Stomach (tissue), 8 donors: ENCODE measurements at regions not wholly inside any gene's neighbourhood (a gene's known extent, or its start where the extent isn't known, plus 50 kb on each side); places are given as distances from the start of the nearest gene placed in this dataset.
A peak's percentile ranks its signal among the peaks of the same experiment; 100 is the strongest.

ENCODE experiments used
- DNase-seq, 2 donors: peaks; one replicate each; pipeline versions ENCODE4 v3.0.0 to v3.0.0-alpha.2; 2013 to 2019
- H3K27ac ChIP-seq, 5 donors: fragments of 200-600 bp in 4 of 5; sonication (generic) in 4 of 5; one replicate each; pipeline ENCODE4 v1.5.1; 2013 to 2019; ENCODE audit warnings: mild to moderate bottlenecking in 1 of 5, moderate library complexity in 1 of 5
- H3K27me3 ChIP-seq, 3 donors: fragments of 200-600 bp; sonication (generic); one replicate each; pipeline ENCODE4 v1.5.1; 2017 to 2019; ENCODE audit warnings: mixed run types in 1 of 3
- H3K36me3 ChIP-seq, 4 donors: fragments of 200-600 bp; sonication (generic); 1 replicate in 3 of 4; 2 replicates in 1 of 4; pipeline ENCODE4 v1.5.1; 2016 to 2019
- H3K4me1 ChIP-seq, 4 donors: fragments of 200-600 bp; sonication (generic); one replicate each; pipeline ENCODE4 v1.5.1; 2016 to 2019
- H3K4me3 ChIP-seq, 4 donors: fragments of 200-600 bp; sonication (generic) in 3 of 4; one replicate each; pipeline ENCODE4 v1.5.1; 2016 to 2019; ENCODE audit warnings: mild to moderate bottlenecking in 1 of 4
- H3K9me3 ChIP-seq, 4 donors: fragments of 200-600 bp; sonication (generic); one replicate each; pipeline ENCODE4 v1.5.1; 2016 to 2019
- CTCF ChIP-seq, 7 experiments: fragments of 450-650 bp in 4 of 7; fragments of 200-600 bp in 3 of 7; sonication (generic) in 3 of 7; IDR thresholded peaks; one replicate each; pipeline ENCODE4 v1.5.1; 2016 to 2019; ENCODE audit warnings: antibody characterized with exemption in 7 of 7, control low read depth in 2 of 7, mild to moderate bottlenecking in 1 of 7
- EP300 ChIP-seq: sonication (generic); formaldehyde crosslinking; IDR thresholded peaks from one replicate; pipeline ENCODE4 v1.6.1; 2017; ENCODE audit warnings: antibody characterized with exemption
- POLR2A ChIP-seq, 4 donors: fragments of 450-650 bp; IDR thresholded peaks; one replicate each; pipeline ENCODE4 v1.6.1; 2016; ENCODE audit warnings: antibody characterized with exemption in 4 of 4, control low read depth in 2 of 4, mild to moderate bottlenecking in 1 of 4, moderate library complexity in 1 of 4
- POLR2AphosphoS5 ChIP-seq, 3 donors: sonication (generic); formaldehyde crosslinking; IDR thresholded peaks; one replicate each; pipeline ENCODE4 v1.6.1; 2016; ENCODE audit warnings: antibody characterized with exemption in 3 of 3
- WGBS, 5 donors: extraction: QIAGEN DNeasy Blood & Tissue Kit in 3 of 5; methylation state at CpG; one replicate each; pipeline versions ENCODE4 v1.1.5 to v1.1.7; 2013 to 2018; 5-methylcytosine and 5-hydroxymethylcytosine counted together
- intact Hi-C: fragments of 100-400 bp; cut with DNase I; formaldehyde crosslinking; loops from one replicate; pipeline ENCODE4 v1.15.1; 2023; ENCODE audit warnings: low total_unique reads
- donor health status: healthy with polysubstance abuse.
- donor health status: Bipolar disorder and iron deficiency.
- donor health status: healthy.

- Histone ChIP-seq H3K9me3 (no peaks in the 10 kb centered on the region), H3K27ac (no peak overlapping the region), H3K36me3 (no peaks in the 10 kb centered on the region), H3K4me3 (no peak overlapping the region), H3K27me3 (no peaks in the 10 kb centered on the region), H3K4me1 (peaks cover 16 to 46% (median 29%) of the 10 kb centered on the region in 4 donors)
- 49 to 63% (median 56%) methylated on average over 6 of the region's 6 CpGs for WGBS, 5 donors
- TF ChIP-seq CTCF (IDR thresholded peaks at IDR 0.05) (no peak), EP300 (no peak), POLR2AphosphoS5 (IDR thresholded peaks at IDR 0.05) (no peak), POLR2A (IDR thresholded peaks at IDR 0.05) (no peak)
- DNase-seq = no peak
- intact Hi-C loops = no loop called here
These were observed 414.6 kb upstream of the TBL1XR1 start for GRCh38 chr3:177611752-177612334.

GRCh38 chr3:177613901-177614300, 416.6 kb upstream of the TBL1XR1 start:
- no peak for DNase-seq
- H3K4me3 ChIP-seq = no peak overlapping the region
- H3K27ac ChIP-seq = no peak overlapping the region
- H3K36me3 ChIP-seq = no peaks in the 10 kb centered on the region
- TF ChIP-seq EP300 (no peak), POLR2A (IDR thresholded peaks at IDR 0.05) (no peak)
- no peaks in the 10 kb centered on the region for H3K9me3 ChIP-seq
- no peaks in the 10 kb centered on the region for H3K27me3 ChIP-seq
- peaks cover 16 to 39% (median 30%) of the 10 kb centered on the region in 4 donors for H3K4me1 ChIP-seq
- intact Hi-C loops = no loop called here

GRCh38 chr3:177615015-177615414, 417.7 kb upstream of the TBL1XR1 start:
- intact Hi-C loops = no loop called here

DNA sequence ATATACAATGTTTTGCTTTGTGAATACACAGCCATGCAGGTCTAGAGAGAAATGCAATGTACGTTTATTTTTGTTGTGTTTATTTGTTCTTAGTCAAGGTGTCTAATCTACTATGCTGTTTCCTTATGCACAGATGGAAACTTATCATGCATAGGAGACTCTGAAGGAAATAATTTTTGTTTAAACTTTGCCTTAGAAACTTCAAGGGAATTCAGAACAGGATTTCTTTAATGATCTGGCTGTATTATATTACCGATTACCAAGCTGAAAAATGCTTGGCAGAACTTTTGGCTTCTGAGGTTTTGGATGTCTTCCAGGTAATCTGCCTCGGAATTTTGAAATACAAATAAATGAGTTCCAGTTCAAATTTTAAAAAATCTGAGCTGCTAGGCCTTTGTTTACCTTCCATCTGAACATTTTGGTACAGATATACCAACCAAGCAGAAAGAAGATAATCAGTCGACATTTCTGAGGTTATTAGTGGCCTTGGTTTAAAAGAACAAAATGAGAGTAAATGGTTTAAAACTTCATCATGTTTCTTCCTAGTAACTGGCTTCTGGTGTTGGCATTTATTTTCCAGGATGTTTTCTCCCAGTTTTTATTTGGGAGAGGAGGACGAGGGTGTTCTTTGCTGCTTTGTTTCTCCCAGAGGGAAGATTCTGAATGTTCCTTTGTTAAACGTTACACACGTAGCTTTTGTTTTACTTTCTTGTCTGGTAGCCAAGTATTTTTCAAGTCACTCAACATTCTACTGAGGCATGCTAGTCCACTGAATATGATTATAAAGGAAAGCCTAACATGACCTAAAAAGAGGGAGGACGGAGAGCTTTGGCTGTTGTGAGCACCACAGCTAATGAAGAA, 421.8 kb upstream of the TBL1XR1 start:
- TF ChIP-seq POLR2AphosphoS5 (IDR thresholded peaks at IDR 0.05) = peak in 1 of 3 donors; percentile 6
- no peak for TF ChIP-seq POLR2A (IDR thresholded peaks at IDR 0.05)
- WGBS, 5 donors = 14 to 24% (median 18%) methylated on average over 8 of the region's 8 CpGs
- intact Hi-C loops = no loop called here
- DNase-seq = peak in 1 of 2 donors; percentile 42
- Histone ChIP-seq H3K9me3 (no peaks in the 10 kb centered on the region), H3K36me3 (no peaks in the 10 kb centered on the region), H3K27me3 (no peaks in the 10 kb centered on the region), H3K27ac (peak overlapping the region; percentile 54 to 80 (median 77)), H3K4me3 (no peak overlapping the region), H3K4me1 (peaks cover 20 to 58% (median 35%) of the 10 kb centered on the region in 4 donors)

More at GRCh38 chr3:177615015-177615414, 417.7 kb upstream of the TBL1XR1 start:
- no peak overlapping the region for H3K4me3 ChIP-seq
- no peaks in the 10 kb centered on the region for H3K9me3 ChIP-seq
- peak overlapping the region in 1 of 5 donors; percentile 5 for H3K27ac ChIP-seq
- peak; percentile 74 to 77 for DNase-seq
- H3K36me3 ChIP-seq = no peaks in the 10 kb centered on the region
- WGBS, 5 donors = 13 to 34% (median 21%) methylated on average over 2 of the region's 2 CpGs
- no peak for TF ChIP-seq POLR2A (IDR thresholded peaks at IDR 0.05)
- peak in 2 of 3 donors; percentile 76 to 79 for TF ChIP-seq POLR2AphosphoS5 (IDR thresholded peaks at IDR 0.05)
- H3K4me1 ChIP-seq = peaks cover 16 to 50% (median 39%) of the 10 kb centered on the region in 4 donors
- H3K27me3 ChIP-seq = no peaks in the 10 kb centered on the region

DNA sequence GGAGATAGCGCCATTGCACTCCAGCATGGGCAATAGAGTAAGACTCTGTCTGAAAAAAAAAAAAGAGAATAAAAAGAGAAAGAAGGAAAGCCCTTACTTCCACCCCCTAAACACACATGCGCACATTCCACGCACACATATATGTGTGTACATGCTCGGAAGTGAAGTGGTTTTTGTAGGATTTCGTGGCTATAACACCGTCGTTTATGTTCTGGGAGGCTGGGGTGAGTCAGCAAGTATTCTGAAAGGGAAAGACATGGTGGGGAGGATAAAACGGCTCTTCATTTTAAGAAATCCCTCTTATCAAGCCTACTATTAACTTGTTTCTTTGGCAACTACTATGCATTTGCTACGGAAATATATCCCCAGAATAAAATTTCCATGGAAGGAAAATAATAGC, 422.8 kb upstream of the TBL1XR1 start:
- TF ChIP-seq POLR2A (IDR thresholded peaks at IDR 0.05) = no peak
- H3K9me3 ChIP-seq = no peaks in the 10 kb centered on the region
- H3K4me3 ChIP-seq = no peak overlapping the region
- intact Hi-C loops = no loop called here
- no peaks in the 10 kb centered on the region for H3K27me3 ChIP-seq
- peak overlapping the region; percentile 54 to 80 (median 77) for H3K27ac ChIP-seq
- DNase-seq = no peak
- 86 to 93% (median 90%) methylated on average over 9 of the region's 9 CpGs for WGBS, 5 donors
- no peaks in the 10 kb centered on the region for H3K36me3 ChIP-seq
- H3K4me1 ChIP-seq = peaks cover 16 to 52% (median 30%) of the 10 kb centered on the region in 4 donors

DNA sequence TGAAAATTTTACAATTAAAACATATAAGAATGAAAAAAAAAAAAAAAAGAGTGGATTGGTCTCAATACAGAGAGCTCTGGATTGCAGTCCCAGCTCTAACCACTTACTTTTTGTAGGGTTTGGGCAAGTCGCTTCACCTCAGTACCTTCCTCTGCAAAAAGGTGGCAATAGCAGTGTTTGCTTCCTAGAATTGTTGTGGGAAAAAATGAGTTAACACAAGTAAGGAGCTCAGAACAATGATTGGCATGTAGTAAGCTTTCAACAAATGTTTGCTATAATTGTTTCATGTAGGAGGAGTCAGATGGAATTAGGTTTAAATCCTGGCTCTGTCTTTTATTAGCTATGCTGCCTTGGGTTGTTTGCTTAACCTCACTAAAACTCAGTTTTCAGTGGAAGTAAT, 425.2 kb upstream of the TBL1XR1 start:
- H3K4me3 ChIP-seq = no peak overlapping the region
- H3K9me3 ChIP-seq = no peaks in the 10 kb centered on the region
- H3K4me1 ChIP-seq = peaks cover 11 to 44% (median 24%) of the 10 kb centered on the region in 4 donors
- 60 to 82% (median 67%) methylated on average over 1 of the region's 1 CpG for WGBS, 5 donors
- no peaks in the 10 kb centered on the region for H3K27me3 ChIP-seq
- H3K27ac ChIP-seq = peak overlapping the region in 2 of 5 donors; percentile 36 to 58
- DNase-seq = no peak
- H3K36me3 ChIP-seq = no peaks in the 10 kb centered on the region
- intact Hi-C loops = no loop called here
- TF ChIP-seq POLR2AphosphoS5 (IDR thresholded peaks at IDR 0.05) (no peak), CTCF (IDR thresholded peaks at IDR 0.05) (no peak), POLR2A (IDR thresholded peaks at IDR 0.05) (no peak), EP300 (no peak)
